ENCODE measurements at regions not wholly inside any gene's neighbourhood (a gene's known extent, or its start where the extent isn't known, plus 50 kb on each side); places are given as distances from the start of the nearest gene placed in this dataset.

DNA sequence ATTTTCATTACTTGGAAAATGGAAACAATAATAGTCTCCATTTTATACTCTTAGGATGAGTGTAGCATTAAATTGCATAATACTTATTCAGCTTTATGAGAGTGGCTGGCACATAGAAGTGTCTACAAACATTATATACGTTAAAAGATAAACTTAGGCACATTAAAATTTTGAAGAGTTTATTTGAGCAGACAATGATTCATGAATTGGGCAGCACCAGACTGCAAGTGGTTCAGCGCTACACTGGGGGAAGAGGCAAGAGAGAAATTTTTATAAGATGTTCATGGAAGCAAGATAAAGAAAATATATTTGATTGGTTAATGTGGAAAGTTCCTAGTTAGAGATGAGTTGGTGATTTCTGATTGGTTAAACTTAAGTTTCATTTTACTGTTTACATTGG lies 243.7 kb downstream of the RASEF start:
- WGBS, 2 experiments (ENCODE audit: insufficient coverage in 1 of 2, insufficient read length in 1 of 2): 96 to 100% methylated on average over 2 of the region's 2 CpGs
- Histone ChIP-seq H3K27me3 (ENCODE audit: control insufficient read depth, insufficient read depth, low read length, poor library complexity, severe bottlenecking) (no peaks in the 10 kb centered on the region), H3K9ac (ENCODE audit: extremely low read depth, low read length, poor library complexity, severe bottlenecking) (no peak overlapping the region), H3K9me3 (ENCODE audit: control insufficient read depth, low read length) (peaks cover 12% of the 10 kb centered on the region), H3K36me3 (ENCODE audit: control insufficient read depth, insufficient read depth, low read length) (no peaks in the 10 kb centered on the region), H3K27ac (ENCODE audit: low read depth, low read length) (no peak overlapping the region), H3K4me1 (ENCODE audit: control insufficient read depth, insufficient read depth, low read length) (peaks cover 3% of the 10 kb centered on the region), H3K4me3 (ENCODE audit: low read length) (no peak overlapping the region)
- TF ChIP-seq, protein P1, sequence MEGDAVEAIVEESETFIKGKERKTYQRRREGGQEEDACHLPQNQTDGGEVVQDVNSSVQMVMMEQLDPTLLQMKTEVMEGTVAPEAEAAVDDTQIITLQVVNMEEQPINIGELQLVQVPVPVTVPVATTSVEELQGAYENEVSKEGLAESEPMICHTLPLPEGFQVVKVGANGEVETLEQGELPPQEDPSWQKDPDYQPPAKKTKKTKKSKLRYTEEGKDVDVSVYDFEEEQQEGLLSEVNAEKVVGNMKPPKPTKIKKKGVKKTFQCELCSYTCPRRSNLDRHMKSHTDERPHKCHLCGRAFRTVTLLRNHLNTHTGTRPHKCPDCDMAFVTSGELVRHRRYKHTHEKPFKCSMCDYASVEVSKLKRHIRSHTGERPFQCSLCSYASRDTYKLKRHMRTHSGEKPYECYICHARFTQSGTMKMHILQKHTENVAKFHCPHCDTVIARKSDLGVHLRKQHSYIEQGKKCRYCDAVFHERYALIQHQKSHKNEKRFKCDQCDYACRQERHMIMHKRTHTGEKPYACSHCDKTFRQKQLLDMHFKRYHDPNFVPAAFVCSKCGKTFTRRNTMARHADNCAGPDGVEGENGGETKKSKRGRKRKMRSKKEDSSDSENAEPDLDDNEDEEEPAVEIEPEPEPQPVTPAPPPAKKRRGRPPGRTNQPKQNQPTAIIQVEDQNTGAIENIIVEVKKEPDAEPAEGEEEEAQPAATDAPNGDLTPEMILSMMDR (conservative IDR thresholded peaks at IDR 0.05): no peak
- DNase-seq: no peak
- Mint-ChIP-seq H3K36me3 (ENCODE audit: low read depth) (peaks cover 23% of the 10 kb centered on the region), H3K4me1 (peaks cover 4% of the 10 kb centered on the region), H3K9me3 (peaks cover 20% of the 10 kb centered on the region), H3K27me3 (ENCODE audit: insufficient read depth) (no peaks in the 10 kb centered on the region), H3K27ac (no peak overlapping the region), H3K4me3 (no peak overlapping the region)

DNA sequence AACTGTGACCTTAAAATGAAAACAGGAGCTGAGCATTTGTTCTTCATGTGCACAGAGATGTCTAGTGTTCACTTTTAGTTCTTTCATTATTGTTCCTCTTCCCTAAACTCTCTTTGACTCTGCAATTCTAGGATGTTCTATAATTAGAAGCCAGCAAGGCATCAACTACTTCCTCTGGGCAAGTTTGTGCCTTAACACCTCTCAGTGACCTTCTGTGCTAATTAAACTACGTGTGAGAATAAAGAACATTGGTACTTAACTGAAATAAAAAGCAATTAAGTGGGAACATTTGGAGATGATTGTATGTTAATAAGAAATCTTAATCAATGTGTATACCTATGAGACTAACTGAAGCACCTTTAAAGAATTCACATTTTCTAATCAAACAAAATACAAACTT lies 242.8 kb downstream of the RASEF start:
- Mint-ChIP-seq H3K36me3 (ENCODE audit: low read depth) (peaks cover 26% of the 10 kb centered on the region), H3K4me3 (no peak overlapping the region), H3K27me3 (ENCODE audit: insufficient read depth) (no peaks in the 10 kb centered on the region)

DNA sequence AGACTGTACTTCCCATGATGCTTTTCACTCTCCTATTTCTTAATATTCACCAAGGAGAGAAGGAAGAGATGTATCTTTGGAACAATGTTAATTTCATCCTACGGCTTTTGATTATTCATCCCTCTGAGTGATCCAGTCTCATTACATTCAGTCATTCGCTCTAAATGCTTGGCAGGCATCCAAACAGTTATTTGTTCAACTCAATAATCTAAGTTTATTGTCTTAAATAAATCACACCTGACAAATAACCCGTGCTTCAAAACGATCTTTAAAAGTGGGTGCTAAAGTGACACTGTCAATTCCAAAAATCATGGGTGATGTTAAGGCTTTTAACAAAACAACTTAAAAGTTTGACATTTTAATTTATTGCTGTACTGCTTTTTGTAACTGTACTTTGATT lies 233.1 kb downstream of the RASEF start:
- peaks cover 13% of the 10 kb centered on the region for H3K9me3 Mint-ChIP-seq
- 72% methylated on average over 4 of the region's 4 CpGs; no CpG with 5 or more reads in 1 of the 2 experiments for WGBS, 2 experiments (ENCODE audit: insufficient coverage in 1 of 2, insufficient read length in 1 of 2)
- H3K36me3 Mint-ChIP-seq (ENCODE audit: low read depth): peaks cover 22% of the 10 kb centered on the region
- H3K27ac Mint-ChIP-seq: no peak overlapping the region
- Histone ChIP-seq H3K36me3 (ENCODE audit: control insufficient read depth, insufficient read depth, low read length) (no peaks in the 10 kb centered on the region), H3K4me1 (ENCODE audit: control insufficient read depth, insufficient read depth, low read length) (no peaks in the 10 kb centered on the region), H3K9me3 (ENCODE audit: control insufficient read depth, low read length) (peaks cover 5% of the 10 kb centered on the region), H3K4me3 (ENCODE audit: low read length) (no peak overlapping the region), H3K27me3 (ENCODE audit: control insufficient read depth, insufficient read depth, low read length, poor library complexity, severe bottlenecking) (no peaks in the 10 kb centered on the region), H3K27ac (ENCODE audit: low read depth, low read length) (no peak overlapping the region), H3K9ac (ENCODE audit: extremely low read depth, low read length, poor library complexity, severe bottlenecking) (no peak overlapping the region)
- peaks cover 2% of the 10 kb centered on the region for H3K4me1 Mint-ChIP-seq
- TF ChIP-seq, protein P1 (conservative IDR thresholded peaks at IDR 0.05): no peak
- H3K4me3 Mint-ChIP-seq: no peak overlapping the region
- no peak for DNase-seq
- H3K27me3 Mint-ChIP-seq (ENCODE audit: insufficient read depth): no peaks in the 10 kb centered on the region

More for the DNA sequence above, 242.8 kb downstream of the RASEF start:
- Histone ChIP-seq H3K36me3 (ENCODE audit: control insufficient read depth, insufficient read depth, low read length) (no peaks in the 10 kb centered on the region), H3K27me3 (ENCODE audit: control insufficient read depth, insufficient read depth, low read length, poor library complexity, severe bottlenecking) (no peaks in the 10 kb centered on the region), H3K27ac (ENCODE audit: low read depth, low read length) (no peak overlapping the region), H3K9ac (ENCODE audit: extremely low read depth, low read length, poor library complexity, severe bottlenecking) (no peak overlapping the region), H3K4me1 (ENCODE audit: control insufficient read depth, insufficient read depth, low read length) (no peaks in the 10 kb centered on the region), H3K9me3 (ENCODE audit: control insufficient read depth, low read length) (peaks cover 12% of the 10 kb centered on the region), H3K4me3 (ENCODE audit: low read length) (no peak overlapping the region)
- peaks cover 20% of the 10 kb centered on the region for H3K9me3 Mint-ChIP-seq
- 93% methylated on average over 1 of the region's 1 CpG; no CpG with 5 or more reads in 1 of the 2 experiments for WGBS, 2 experiments (ENCODE audit: insufficient coverage in 1 of 2, insufficient read length in 1 of 2)
- no peak for DNase-seq
- no peak overlapping the region for H3K27ac Mint-ChIP-seq
- H3K4me1 Mint-ChIP-seq: no peaks in the 10 kb centered on the region
- TF ChIP-seq, protein P1 (conservative IDR thresholded peaks at IDR 0.05): no peak
